Adrenal gland (tissue), 5 donors: ENCODE measurements at regions not wholly inside any gene's neighbourhood (a gene's known extent, or its start where the extent isn't known, plus 50 kb on each side); places are given as distances from the start of the nearest gene placed in this dataset.

Experiments used
- POLR2A ChIP-seq, 2 donors: fragments of 450-650 bp; IDR thresholded peaks; one replicate each; pipeline ENCODE4 v1.6.1; 2017; ENCODE audit warnings: antibody characterized with exemption in 2 of 2, mild to moderate bottlenecking in 2 of 2, moderate library complexity in 1 of 2
- TF ChIP-seq, protein P1 (sequence below), 6 experiments: fragments of 450-650 bp in 4 of 6; fragments of 200-600 bp in 2 of 6; sonication (generic) in 1 of 6; IDR thresholded peaks; 1 replicate in 5 of 6; 2 replicates in 1 of 6; pipeline versions ENCODE4 v1.5.1 to v1.8.0; 2016 to 2021; ENCODE audit warnings: antibody characterized with exemption in 6 of 6, mild to moderate bottlenecking in 2 of 6, moderate library complexity in 1 of 6
- donor health status: DM: no; HTN: no; CAD: no.

DNA sequence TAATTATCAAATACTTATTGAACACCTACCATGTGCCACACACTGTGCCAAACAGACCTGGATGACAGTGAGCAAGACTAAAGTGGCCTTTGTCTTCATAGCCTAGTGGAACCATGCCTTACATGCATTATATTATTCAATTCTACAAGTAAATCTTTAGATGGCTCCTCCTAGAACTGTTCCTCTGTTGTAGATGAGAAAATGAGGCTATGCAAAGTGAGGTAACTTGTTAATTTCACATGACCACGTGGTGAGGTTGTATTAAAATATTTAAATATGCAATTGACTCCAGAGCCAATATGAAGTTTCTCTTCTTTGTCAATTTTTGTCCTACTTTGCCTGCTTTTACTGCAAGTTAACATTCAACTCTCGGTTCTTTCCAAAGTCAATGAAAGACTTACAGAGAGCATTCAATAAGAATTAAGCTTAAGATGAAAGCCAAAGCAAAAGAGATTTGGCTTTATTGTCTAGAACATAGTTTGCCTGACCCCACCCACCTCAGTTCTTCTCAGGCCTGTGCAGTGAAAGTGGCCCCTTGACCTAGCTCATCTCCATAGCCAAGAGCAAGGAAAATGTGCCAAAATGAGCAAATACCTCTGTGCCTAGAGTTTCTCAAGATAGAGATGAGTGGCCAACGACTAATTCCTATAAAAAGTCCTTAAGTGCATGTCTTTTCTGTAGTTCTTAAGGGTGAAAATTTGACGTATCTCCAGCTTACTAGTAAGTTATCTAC lies 263.2 kb upstream of the NFIA start:
- TF ChIP-seq, protein P1, sequence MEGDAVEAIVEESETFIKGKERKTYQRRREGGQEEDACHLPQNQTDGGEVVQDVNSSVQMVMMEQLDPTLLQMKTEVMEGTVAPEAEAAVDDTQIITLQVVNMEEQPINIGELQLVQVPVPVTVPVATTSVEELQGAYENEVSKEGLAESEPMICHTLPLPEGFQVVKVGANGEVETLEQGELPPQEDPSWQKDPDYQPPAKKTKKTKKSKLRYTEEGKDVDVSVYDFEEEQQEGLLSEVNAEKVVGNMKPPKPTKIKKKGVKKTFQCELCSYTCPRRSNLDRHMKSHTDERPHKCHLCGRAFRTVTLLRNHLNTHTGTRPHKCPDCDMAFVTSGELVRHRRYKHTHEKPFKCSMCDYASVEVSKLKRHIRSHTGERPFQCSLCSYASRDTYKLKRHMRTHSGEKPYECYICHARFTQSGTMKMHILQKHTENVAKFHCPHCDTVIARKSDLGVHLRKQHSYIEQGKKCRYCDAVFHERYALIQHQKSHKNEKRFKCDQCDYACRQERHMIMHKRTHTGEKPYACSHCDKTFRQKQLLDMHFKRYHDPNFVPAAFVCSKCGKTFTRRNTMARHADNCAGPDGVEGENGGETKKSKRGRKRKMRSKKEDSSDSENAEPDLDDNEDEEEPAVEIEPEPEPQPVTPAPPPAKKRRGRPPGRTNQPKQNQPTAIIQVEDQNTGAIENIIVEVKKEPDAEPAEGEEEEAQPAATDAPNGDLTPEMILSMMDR (IDR thresholded peaks at IDR 0.05): no peak
- TF ChIP-seq POLR2A (IDR thresholded peaks at IDR 0.05): no peak
